ENCODE measurements at regions not wholly inside any gene's neighbourhood (a gene's known extent, or its start where the extent isn't known, plus 50 kb on each side); places are given as distances from the start of the nearest gene placed in this dataset.

DNA sequence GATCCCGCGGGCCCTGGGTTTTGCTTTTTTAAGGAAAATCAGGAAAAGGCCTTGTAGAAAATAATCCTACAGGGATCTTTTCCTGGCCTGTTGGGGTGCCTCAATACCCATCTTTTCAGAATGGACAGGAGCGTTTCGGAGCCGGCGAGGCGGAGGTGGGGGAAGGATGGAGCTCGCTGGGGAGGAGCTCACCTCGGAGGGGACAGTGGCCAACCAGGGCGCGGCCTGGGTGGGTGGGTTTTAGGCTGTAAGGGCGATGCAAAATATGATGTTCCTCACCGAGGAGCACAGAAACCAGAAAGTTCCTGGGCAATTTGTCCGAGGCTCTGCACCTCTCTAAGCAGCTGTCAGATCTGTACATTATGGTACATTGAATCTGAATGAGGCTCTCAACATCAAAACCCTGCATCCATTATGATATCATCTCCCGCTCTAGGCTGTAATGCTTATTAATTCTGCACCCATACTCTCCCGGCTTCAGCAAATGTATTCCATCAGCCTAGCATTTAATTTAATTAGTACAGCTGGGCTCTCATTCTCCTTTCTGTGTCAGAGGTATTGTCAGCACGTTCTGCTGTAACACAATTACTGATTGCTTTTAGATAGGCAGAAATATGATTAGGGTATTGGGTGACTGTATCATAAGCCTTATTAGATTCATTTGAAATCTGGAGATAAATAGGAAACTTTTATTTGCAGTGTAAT lies 90.3 kb upstream of the SOX1 start:
- TF ChIP-seq, protein P1, sequence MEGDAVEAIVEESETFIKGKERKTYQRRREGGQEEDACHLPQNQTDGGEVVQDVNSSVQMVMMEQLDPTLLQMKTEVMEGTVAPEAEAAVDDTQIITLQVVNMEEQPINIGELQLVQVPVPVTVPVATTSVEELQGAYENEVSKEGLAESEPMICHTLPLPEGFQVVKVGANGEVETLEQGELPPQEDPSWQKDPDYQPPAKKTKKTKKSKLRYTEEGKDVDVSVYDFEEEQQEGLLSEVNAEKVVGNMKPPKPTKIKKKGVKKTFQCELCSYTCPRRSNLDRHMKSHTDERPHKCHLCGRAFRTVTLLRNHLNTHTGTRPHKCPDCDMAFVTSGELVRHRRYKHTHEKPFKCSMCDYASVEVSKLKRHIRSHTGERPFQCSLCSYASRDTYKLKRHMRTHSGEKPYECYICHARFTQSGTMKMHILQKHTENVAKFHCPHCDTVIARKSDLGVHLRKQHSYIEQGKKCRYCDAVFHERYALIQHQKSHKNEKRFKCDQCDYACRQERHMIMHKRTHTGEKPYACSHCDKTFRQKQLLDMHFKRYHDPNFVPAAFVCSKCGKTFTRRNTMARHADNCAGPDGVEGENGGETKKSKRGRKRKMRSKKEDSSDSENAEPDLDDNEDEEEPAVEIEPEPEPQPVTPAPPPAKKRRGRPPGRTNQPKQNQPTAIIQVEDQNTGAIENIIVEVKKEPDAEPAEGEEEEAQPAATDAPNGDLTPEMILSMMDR (IDR thresholded peaks at IDR 0.05), result no peak
- H3K36me3 Mint-ChIP-seq (ENCODE audit: low read depth), result no peaks in the 10 kb centered on the region
- H3K27ac Mint-ChIP-seq, result no peak overlapping the region
- no peak for DNase-seq
- H3K9me3 Mint-ChIP-seq, result peaks cover 9% of the 10 kb centered on the region
- H3K27me3 Mint-ChIP-seq (ENCODE audit: low read depth, poor library complexity), result peaks cover 47% of the 10 kb centered on the region
- peaks cover 31% of the 10 kb centered on the region for H3K4me1 Mint-ChIP-seq
- no peak overlapping the region for H3K4me3 Mint-ChIP-seq

- Mint-ChIP-seq H3K36me3 (ENCODE audit: low read depth) (no peaks in the 10 kb centered on the region), H3K27me3 (ENCODE audit: low read depth, poor library complexity) (peaks cover 42% of the 10 kb centered on the region), H3K4me3 (no peak overlapping the region), H3K9me3 (peaks cover 9% of the 10 kb centered on the region), H3K27ac (no peak overlapping the region), H3K4me1 (peaks cover 25% of the 10 kb centered on the region)
- TF ChIP-seq, protein P1 (IDR thresholded peaks at IDR 0.05), result no peak
- DNase-seq, result no peak
Measured at GRCh38 chr13:111977179-111977506, 89.8 kb upstream of the SOX1 start.

- DNase-seq, result no peak
- H3K9me3 Mint-ChIP-seq, result peaks cover 9% of the 10 kb centered on the region
- H3K4me3 Mint-ChIP-seq, result no peak overlapping the region
- peaks cover 11% of the 10 kb centered on the region for H3K4me1 Mint-ChIP-seq
- TF ChIP-seq, protein P1 (IDR thresholded peaks at IDR 0.05), result no peak
- H3K36me3 Mint-ChIP-seq (ENCODE audit: low read depth), result no peaks in the 10 kb centered on the region
- peaks cover 28% of the 10 kb centered on the region for H3K27me3 Mint-ChIP-seq (ENCODE audit: low read depth, poor library complexity)
- H3K27ac Mint-ChIP-seq, result no peak overlapping the region
Measured at GRCh38 chr13:111978546-111978945, 88.4 kb upstream of the SOX1 start.

DNA sequence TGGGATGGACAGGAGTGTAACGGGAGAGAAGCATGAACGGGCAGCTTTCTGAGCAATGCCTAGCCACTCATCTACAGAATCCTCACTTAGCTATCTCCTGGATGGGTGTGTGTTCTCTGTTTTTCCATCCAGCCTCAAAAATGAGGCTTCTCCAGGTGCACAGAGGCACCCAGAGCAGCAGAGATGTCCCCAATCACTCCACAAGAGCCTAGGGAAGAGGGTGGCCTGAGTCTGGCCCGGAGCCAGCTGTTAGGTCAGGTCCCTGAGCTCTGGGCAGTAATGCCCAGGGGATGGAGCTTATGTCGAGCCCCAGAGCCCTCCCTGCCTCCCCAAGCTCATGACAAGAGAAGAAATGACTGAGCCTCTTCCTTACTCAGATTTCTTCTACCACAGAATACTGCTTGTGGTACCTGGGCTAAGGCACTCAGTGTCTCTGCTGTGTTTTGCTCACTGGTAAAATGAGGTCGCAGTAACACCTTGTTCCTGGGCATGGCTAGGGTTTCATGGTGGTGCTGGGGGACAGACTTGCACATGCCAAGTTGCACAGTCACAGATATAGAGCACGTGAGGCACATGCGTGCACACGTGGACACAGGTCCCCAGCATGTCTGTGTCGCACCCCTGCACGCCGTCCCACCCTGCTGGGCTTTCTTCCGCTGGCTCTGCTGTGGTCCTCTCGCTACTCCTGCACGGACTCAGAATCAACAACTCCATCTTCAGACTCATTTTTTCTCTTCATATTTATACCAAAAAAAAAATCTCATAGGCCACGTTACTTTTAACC lies 86.6 kb upstream of the SOX1 start:
- H3K36me3 Mint-ChIP-seq (ENCODE audit: low read depth), result no peaks in the 10 kb centered on the region
- H3K4me1 Mint-ChIP-seq, result no peaks in the 10 kb centered on the region
- TF ChIP-seq, protein P1 (IDR thresholded peaks at IDR 0.05), result no peak
- H3K27ac Mint-ChIP-seq, result no peak overlapping the region
- H3K27me3 Mint-ChIP-seq (ENCODE audit: low read depth, poor library complexity), result peaks cover 16% of the 10 kb centered on the region
- no peak overlapping the region for H3K4me3 Mint-ChIP-seq
- DNase-seq, result no peak
- H3K9me3 Mint-ChIP-seq, result peaks cover 2% of the 10 kb centered on the region

GRCh38 chr13:111981006-111981405 lies 85.9 kb upstream of the SOX1 start:
- peaks cover 13% of the 10 kb centered on the region for H3K27me3 Mint-ChIP-seq (ENCODE audit: low read depth, poor library complexity)
- DNase-seq, result no peak
- no peak overlapping the region for H3K27ac Mint-ChIP-seq
- H3K9me3 Mint-ChIP-seq, result no peaks in the 10 kb centered on the region
- TF ChIP-seq, protein P1 (IDR thresholded peaks at IDR 0.05), result no peak
- no peaks in the 10 kb centered on the region for H3K4me1 Mint-ChIP-seq
- H3K36me3 Mint-ChIP-seq (ENCODE audit: low read depth), result no peaks in the 10 kb centered on the region
- no peak overlapping the region for H3K4me3 Mint-ChIP-seq
